Body of pancreas (tissue), 4 donors: ENCODE measurements at regions not wholly inside any gene's neighbourhood (a gene's known extent, or its start where the extent isn't known, plus 50 kb on each side); places are given as distances from the start of the nearest gene placed in this dataset.

Source experiments
- ATAC-seq: fragments of 150-250 bp; one replicate; pipeline ENCODE4 v1.9.1; 2016
- DNase-seq, 4 donors: peaks; one replicate each; pipeline ENCODE4 v3.0.0-alpha.2; 2019
- H3K27ac ChIP-seq, 4 donors: fragments of 200-600 bp; sonication (generic); 1 replicate in 3 of 4; 2 replicates in 1 of 4; pipeline versions ENCODE4 v1.5.1 to v1.6.1; 2016 to 2019; ENCODE audit warnings: mild to moderate bottlenecking in 1 of 4, mixed read lengths in 1 of 4, moderate library complexity in 1 of 4
- H3K27me3 ChIP-seq, 2 donors: fragments of 200-600 bp; sonication (generic); one replicate each; pipeline ENCODE4 v1.6.0; 2016; ENCODE audit warnings: mild to moderate bottlenecking in 1 of 2
- H3K36me3 ChIP-seq, 2 donors: fragments of 200-600 bp; sonication (generic); replicated peaks in 1 of 2; 2 replicates each; pipeline ENCODE4 v1.5.1; 2016; ENCODE audit warnings: low read depth in 2 of 2; ENCODE audit not compliant: insufficient read depth in 1 of 2
- H3K4me1 ChIP-seq: fragments of 200-600 bp; sonication (generic); one replicate; pipeline ENCODE4 v1.6.0; 2016
- H3K4me3 ChIP-seq, 2 donors: fragments of 200-600 bp; sonication (generic); 1 replicate in 1 of 2; 2 replicates in 1 of 2; pipeline ENCODE4 v1.5.1; 2016 to 2019
- H3K9me3 ChIP-seq, 3 donors: fragments of 200-600 bp; sonication (generic); 1 replicate in 2 of 3; 2 replicates in 1 of 3; pipeline ENCODE4 v1.5.1; 2016
- POLR2A ChIP-seq, 3 donors: fragments of 450-650 bp; IDR thresholded peaks; one replicate each; pipeline ENCODE4 v1.6.1; 2016; ENCODE audit warnings: antibody characterized with exemption in 3 of 3, mild to moderate bottlenecking in 2 of 3
- WGBS, 2 donors: methylation state at CpG; one replicate each; pipeline ENCODE4 v1.1.5; 2017; 5-methylcytosine and 5-hydroxymethylcytosine counted together
- intact Hi-C: fragments of 100-400 bp; cut with DNase I; formaldehyde crosslinking; loops from one replicate; pipeline ENCODE4 v1.15.1; 2023
- TF ChIP-seq, protein P1 (sequence below), 7 experiments: fragments of 450-650 bp in 4 of 7; fragments of 200-600 bp in 3 of 7; sonication (generic) in 3 of 7; IDR thresholded peaks; one replicate each; pipeline ENCODE4 v1.5.1; 2016 to 2019; ENCODE audit warnings: antibody characterized with exemption in 7 of 7

DNA sequence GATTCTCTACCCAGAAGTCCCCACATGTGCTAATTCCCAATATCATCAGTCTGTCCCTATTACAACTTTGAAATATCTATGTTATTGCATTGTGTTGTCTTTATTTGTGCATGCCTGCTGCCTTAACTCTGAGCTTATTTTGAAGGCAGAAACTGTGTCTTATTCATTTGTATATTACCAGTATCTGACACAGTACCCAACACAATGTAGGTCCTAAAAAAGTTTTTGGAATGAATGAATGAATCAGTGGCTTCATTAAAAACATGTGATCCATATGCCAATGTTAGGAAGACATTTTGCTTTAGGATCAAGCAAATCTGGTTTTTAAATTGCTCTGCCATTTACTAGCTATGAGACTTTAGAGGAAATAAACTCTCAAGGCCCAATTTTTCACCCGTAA is 420.4 kb downstream of the CBLN4 start:
- H3K4me3 ChIP-seq: no peak overlapping the region
- TF ChIP-seq POLR2A (IDR thresholded peaks at IDR 0.05): no peak
- TF ChIP-seq, protein P1, sequence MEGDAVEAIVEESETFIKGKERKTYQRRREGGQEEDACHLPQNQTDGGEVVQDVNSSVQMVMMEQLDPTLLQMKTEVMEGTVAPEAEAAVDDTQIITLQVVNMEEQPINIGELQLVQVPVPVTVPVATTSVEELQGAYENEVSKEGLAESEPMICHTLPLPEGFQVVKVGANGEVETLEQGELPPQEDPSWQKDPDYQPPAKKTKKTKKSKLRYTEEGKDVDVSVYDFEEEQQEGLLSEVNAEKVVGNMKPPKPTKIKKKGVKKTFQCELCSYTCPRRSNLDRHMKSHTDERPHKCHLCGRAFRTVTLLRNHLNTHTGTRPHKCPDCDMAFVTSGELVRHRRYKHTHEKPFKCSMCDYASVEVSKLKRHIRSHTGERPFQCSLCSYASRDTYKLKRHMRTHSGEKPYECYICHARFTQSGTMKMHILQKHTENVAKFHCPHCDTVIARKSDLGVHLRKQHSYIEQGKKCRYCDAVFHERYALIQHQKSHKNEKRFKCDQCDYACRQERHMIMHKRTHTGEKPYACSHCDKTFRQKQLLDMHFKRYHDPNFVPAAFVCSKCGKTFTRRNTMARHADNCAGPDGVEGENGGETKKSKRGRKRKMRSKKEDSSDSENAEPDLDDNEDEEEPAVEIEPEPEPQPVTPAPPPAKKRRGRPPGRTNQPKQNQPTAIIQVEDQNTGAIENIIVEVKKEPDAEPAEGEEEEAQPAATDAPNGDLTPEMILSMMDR (IDR thresholded peaks at IDR 0.05): no peak
- no peak for ATAC-seq
- 83 to 96% methylated on average over 1 of the region's 1 CpG for WGBS, 2 donors
- H3K4me1 ChIP-seq: no peaks in the 10 kb centered on the region
- H3K9me3 ChIP-seq: no peaks in the 10 kb centered on the region
- no peaks in the 10 kb centered on the region for H3K27me3 ChIP-seq
- no peaks in the 10 kb centered on the region for H3K36me3 ChIP-seq
- no peak overlapping the region for H3K27ac ChIP-seq
- DNase-seq: no peak
- intact Hi-C loops: no loop called here

DNA sequence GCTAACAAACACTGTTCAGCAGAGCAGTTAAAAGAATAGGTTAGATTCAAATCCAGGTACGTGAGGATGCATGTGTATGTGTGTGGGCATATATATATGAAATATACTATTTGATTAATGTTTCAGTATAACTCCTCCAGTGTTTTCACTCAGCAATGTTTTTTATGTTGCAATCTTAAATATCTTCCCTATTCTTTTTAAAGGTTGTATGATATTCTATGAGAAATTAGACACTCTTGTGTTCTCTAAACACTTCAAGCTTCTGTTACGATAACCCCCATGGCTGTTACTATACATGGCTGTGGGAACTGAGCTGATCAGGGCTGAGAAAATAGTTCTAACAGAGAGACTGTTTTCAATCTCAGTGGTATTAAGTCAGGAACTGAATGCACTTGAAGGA is 421.0 kb downstream of the CBLN4 start:
- ATAC-seq: no peak

DNA sequence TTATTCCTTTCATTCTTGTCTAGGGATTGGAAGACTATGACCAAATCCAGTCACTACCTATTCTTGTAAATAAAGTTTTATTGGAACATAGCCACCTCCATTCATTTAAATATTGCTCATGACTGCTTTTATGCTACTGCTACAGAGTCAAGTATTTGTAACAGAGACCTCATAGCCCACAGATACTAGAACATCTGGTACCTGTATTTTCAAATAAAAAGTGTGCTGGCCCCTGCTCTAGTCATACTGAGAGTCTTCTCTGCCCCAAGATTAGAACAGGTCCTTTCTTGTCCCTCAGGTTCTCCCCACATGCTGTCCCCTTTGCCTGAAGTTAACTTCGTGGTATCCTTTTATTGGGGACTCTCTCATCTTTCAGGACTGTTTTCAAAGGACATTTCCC is 422.3 kb downstream of the CBLN4 start:
- no peaks in the 10 kb centered on the region for H3K36me3 ChIP-seq
- intact Hi-C loops: no loop called here
- WGBS, 2 donors: 52 to 68% methylated on average over 1 of the region's 1 CpG
- no peak overlapping the region for H3K4me3 ChIP-seq
- H3K4me1 ChIP-seq: no peaks in the 10 kb centered on the region
- no peak for DNase-seq
- no peak for TF ChIP-seq POLR2A (IDR thresholded peaks at IDR 0.05)
- TF ChIP-seq, protein P1 (IDR thresholded peaks at IDR 0.05): no peak
- H3K27me3 ChIP-seq: no peaks in the 10 kb centered on the region
- no peak for ATAC-seq
- no peaks in the 10 kb centered on the region for H3K9me3 ChIP-seq
- H3K27ac ChIP-seq: no peak overlapping the region

More for the DNA sequence above, 421.0 kb downstream of the CBLN4 start:
- no peak overlapping the region for H3K4me3 ChIP-seq
- TF ChIP-seq POLR2A (IDR thresholded peaks at IDR 0.05): no peak
- TF ChIP-seq, protein P1 (IDR thresholded peaks at IDR 0.05): no peak
- H3K9me3 ChIP-seq: no peaks in the 10 kb centered on the region
- no peak for DNase-seq
- H3K36me3 ChIP-seq: no peaks in the 10 kb centered on the region
- H3K4me1 ChIP-seq: no peaks in the 10 kb centered on the region
- no peaks in the 10 kb centered on the region for H3K27me3 ChIP-seq
- WGBS, 2 donors: 79 to 81% methylated on average over 2 of the region's 2 CpGs
- no peak overlapping the region for H3K27ac ChIP-seq
- intact Hi-C loops: no loop called here

DNA sequence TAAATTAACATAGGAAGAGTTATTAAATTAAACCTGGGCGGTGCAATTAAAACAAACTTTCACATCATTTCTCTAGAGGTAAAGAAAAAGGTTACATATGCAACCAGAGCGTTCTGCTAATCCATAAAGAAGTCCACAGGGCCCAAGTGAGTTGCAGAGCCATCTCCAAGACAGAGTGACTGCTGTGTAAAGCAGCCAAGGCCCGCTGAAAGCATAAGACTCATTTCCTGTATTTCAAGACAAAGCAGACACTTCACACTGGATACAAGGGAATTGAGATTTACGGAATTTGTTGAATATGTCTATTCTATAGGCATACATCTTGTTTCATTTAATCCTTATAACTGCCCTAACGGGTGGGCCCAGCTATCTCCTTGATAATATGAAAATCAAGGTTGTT is 422.8 kb downstream of the CBLN4 start:
- no peaks in the 10 kb centered on the region for H3K9me3 ChIP-seq
- H3K27me3 ChIP-seq: no peaks in the 10 kb centered on the region
- TF ChIP-seq, protein P1 (IDR thresholded peaks at IDR 0.05): no peak
- TF ChIP-seq POLR2A (IDR thresholded peaks at IDR 0.05): no peak
- no peaks in the 10 kb centered on the region for H3K4me1 ChIP-seq
- no peak overlapping the region for H3K4me3 ChIP-seq
- ATAC-seq (no peak), DNase-seq (no peak)
- no peaks in the 10 kb centered on the region for H3K36me3 ChIP-seq
- H3K27ac ChIP-seq: no peak overlapping the region
- intact Hi-C loops: no loop called here
- whole genome bisulfite sequencing, 2 donors: 76 to 81% methylated on average over 5 of the region's 5 CpGs

DNA sequence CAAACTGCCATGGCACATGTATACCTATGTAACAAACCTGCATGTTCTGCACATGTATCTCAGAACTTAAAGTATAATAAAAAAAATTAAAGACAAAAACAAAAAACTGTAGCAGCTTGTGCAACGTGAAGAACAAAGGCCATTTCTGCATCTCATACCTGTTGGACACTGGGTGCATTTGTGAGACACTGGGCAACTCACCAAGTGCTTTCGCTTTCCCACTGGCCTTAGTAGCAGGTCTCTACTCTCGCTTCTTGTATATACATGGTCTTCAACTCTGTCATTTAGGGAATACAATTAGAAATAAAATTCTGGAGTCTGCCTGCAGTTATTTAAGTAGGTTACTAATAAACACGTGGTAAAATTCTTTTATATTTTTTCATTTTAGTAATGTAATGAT is 423.8 kb downstream of the CBLN4 start:
- 76% methylated on average over 4 of the region's 4 CpGs for WGBS, 2 donors
- intact Hi-C loops: no loop called here
- no peaks in the 10 kb centered on the region for H3K27me3 ChIP-seq
- TF ChIP-seq POLR2A (IDR thresholded peaks at IDR 0.05): no peak
- TF ChIP-seq, protein P1 (IDR thresholded peaks at IDR 0.05): no peak
- no peak overlapping the region for H3K4me3 ChIP-seq
- ATAC-seq (no peak), DNase-seq (no peak)
- H3K9me3 ChIP-seq: no peaks in the 10 kb centered on the region
- no peaks in the 10 kb centered on the region for H3K4me1 ChIP-seq
- H3K27ac ChIP-seq: no peak overlapping the region
- H3K36me3 ChIP-seq: no peaks in the 10 kb centered on the region
